ENCODE measurements at regions not wholly inside any gene's neighbourhood (a gene's known extent, or its start where the extent isn't known, plus 50 kb on each side); places are given as distances from the start of the nearest gene placed in this dataset.
"Not testable (repeated sequence)": the region's sequence is repeated elsewhere in the genome, so short reads cannot be mapped to it uniquely, and the experiment has no call there.

DNA sequence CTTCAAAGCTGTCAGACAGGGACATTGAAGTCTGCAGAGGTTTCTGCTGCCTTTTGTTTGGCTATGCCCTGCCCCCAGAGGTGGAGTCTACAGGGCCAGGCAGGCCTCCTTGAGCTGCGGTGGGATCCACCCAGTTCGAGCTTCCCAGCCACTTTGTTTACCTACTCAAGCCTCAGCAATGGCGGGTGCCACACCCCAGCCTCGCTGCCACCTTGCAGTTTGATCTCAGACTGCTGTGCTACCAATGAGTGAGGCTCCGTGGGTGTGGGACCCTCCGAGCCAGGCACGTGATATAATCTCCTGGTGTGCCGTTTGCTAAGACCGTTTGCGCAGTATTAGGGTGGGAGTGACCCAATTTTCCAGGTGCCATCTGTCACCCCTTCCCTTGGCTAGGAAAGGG is 320.1 kb upstream of the STXBP6 start:
- not testable (repeated sequence) for H3K18ac ChIP-seq (ENCODE audit: low read length); H3K9me3 ChIP-seq (ENCODE audit: insufficient read depth, low read depth, low read length); H3K27ac ChIP-seq (ENCODE audit: low read depth, low read length); H3K4ac ChIP-seq (ENCODE audit: low read depth, low read length); H2BK12ac ChIP-seq (ENCODE audit: low read length); H2BK5ac ChIP-seq (ENCODE audit: low read depth, low read length, poor library complexity); H3K79me2 ChIP-seq (ENCODE audit: control insufficient read depth, insufficient read depth, low read length, poor library complexity); H3K36me3 ChIP-seq (ENCODE audit: control insufficient read depth in 1 of 2, insufficient read depth in 2 of 2, low read length in 2 of 2); H3K23ac ChIP-seq (ENCODE audit: low read length); H3K14ac ChIP-seq (ENCODE audit: low read length); DNase-seq; H3K27me3 ChIP-seq (ENCODE audit: insufficient read depth, low read length); H4K8ac ChIP-seq (ENCODE audit: low read depth, low read length); H3K4me2 ChIP-seq (ENCODE audit: low read length); H3K79me1 ChIP-seq (ENCODE audit: low read length); H2BK120ac ChIP-seq (ENCODE audit: insufficient read depth, low read length, poor library complexity); H3K4me3 ChIP-seq (ENCODE audit: low read depth, low read length); H2AK5ac ChIP-seq (ENCODE audit: low read length); H2AFZ ChIP-seq (ENCODE audit: insufficient read depth, low read length, poor library complexity); H4K91ac ChIP-seq (ENCODE audit: low read depth, low read length); H3K4me1 ChIP-seq (ENCODE audit: control insufficient read depth in 1 of 2, insufficient read depth in 2 of 2, low read length in 2 of 2); H3K9ac ChIP-seq (ENCODE audit: low read length); H4K12ac ChIP-seq (ENCODE audit: low read depth, low read length)
- WGBS (ENCODE audit: extremely low coverage, insufficient coverage, insufficient read length), result no CpG with 5 or more reads among the region's 10 CpGs

DNA sequence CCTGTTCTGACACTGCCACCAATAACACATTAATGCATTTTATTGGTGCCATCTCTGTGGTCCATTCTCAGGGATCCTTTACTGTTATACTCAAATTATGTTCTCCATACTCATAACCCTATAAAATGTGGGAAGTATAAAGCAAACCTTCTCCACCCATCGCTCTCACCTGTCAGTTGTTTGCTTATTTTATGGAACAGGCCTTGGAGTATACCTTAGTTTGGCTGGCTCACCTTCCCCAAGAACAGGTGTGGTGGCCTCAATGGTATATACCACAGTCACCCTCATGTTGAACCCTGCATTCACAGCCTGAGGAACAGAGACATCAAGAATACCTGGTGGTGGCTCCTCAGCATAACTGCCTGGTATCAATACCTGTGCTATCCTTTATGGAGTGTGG is 308.4 kb upstream of the STXBP6 start:
- Histone ChIP-seq H2BK12ac (ENCODE audit: low read length) (no peak overlapping the region), H2AFZ (ENCODE audit: insufficient read depth, low read length, poor library complexity) (no peak overlapping the region), H3K36me3 (ENCODE audit: control insufficient read depth in 1 of 2, insufficient read depth in 2 of 2, low read length in 2 of 2) (no peaks in the 10 kb centered on the region), H3K4ac (ENCODE audit: low read depth, low read length) (no peak overlapping the region), H3K4me2 (ENCODE audit: low read length) (no peak overlapping the region), H3K79me2 (ENCODE audit: control insufficient read depth, insufficient read depth, low read length, poor library complexity) (no peaks in the 10 kb centered on the region), H2BK5ac (ENCODE audit: low read depth, low read length, poor library complexity) (no peak overlapping the region), H3K79me1 (ENCODE audit: low read length) (no peaks in the 10 kb centered on the region), H4K91ac (ENCODE audit: low read depth, low read length) (no peak overlapping the region), H3K4me1 (ENCODE audit: control insufficient read depth in 1 of 2, insufficient read depth in 2 of 2, low read length in 2 of 2) (no peaks in the 10 kb centered on the region), H2AK5ac (ENCODE audit: low read length) (no peak overlapping the region), H3K23ac (ENCODE audit: low read length) (no peak overlapping the region), H3K9me3 (ENCODE audit: insufficient read depth, low read depth, low read length) (no peaks in the 10 kb centered on the region), H4K12ac (ENCODE audit: low read depth, low read length) (no peak overlapping the region), H3K27me3 (ENCODE audit: insufficient read depth, low read length) (no peaks in the 10 kb centered on the region), H3K4me3 (ENCODE audit: low read depth, low read length) (no peak overlapping the region), H3K18ac (ENCODE audit: low read length) (no peak overlapping the region), H3K9ac (ENCODE audit: low read length) (no peak overlapping the region), H4K8ac (ENCODE audit: low read depth, low read length) (no peak overlapping the region), H2BK120ac (ENCODE audit: insufficient read depth, low read length, poor library complexity) (no peak overlapping the region), H3K27ac (ENCODE audit: low read depth, low read length) (no peak overlapping the region), H3K14ac (ENCODE audit: low read length) (no peak overlapping the region)
- no CpG with 5 or more reads among the region's 1 CpG for WGBS (ENCODE audit: extremely low coverage, insufficient coverage, insufficient read length)
- no peak for DNase-seq

DNA sequence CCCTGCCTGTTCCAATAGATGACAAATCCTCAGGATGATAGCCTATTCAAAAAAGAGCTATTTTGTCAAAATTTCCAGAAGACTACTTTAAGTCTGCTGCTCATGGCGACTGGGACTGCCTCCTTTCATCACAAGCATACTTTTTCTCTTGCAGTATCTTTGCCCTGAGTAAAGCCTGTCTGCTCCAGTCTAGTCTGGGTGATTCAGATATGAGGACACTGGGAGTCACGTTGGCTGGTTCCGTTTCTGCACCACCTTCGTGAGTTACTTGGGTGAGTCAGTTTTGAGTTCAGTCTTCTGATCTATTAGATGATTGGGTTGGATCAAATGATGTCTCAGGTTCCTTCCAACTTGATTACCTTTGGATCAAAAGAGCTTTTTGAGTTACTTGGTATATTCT is 301.3 kb upstream of the STXBP6 start:
- Histone ChIP-seq H2BK120ac (ENCODE audit: insufficient read depth, low read length, poor library complexity) (no peak overlapping the region), H3K79me1 (ENCODE audit: low read length) (no peaks in the 10 kb centered on the region), H2AK5ac (ENCODE audit: low read length) (no peak overlapping the region), H4K12ac (ENCODE audit: low read depth, low read length) (no peak overlapping the region), H3K4me1 (ENCODE audit: control insufficient read depth in 1 of 2, insufficient read depth in 2 of 2, low read length in 2 of 2) (no peaks in the 10 kb centered on the region), H3K36me3 (ENCODE audit: control insufficient read depth in 1 of 2, insufficient read depth in 2 of 2, low read length in 2 of 2) (no peaks in the 10 kb centered on the region), H3K9me3 (ENCODE audit: insufficient read depth, low read depth, low read length) (no peaks in the 10 kb centered on the region), H2BK5ac (ENCODE audit: low read depth, low read length, poor library complexity) (no peak overlapping the region), H3K27me3 (ENCODE audit: insufficient read depth, low read length) (no peaks in the 10 kb centered on the region), H3K27ac (ENCODE audit: low read depth, low read length) (no peak overlapping the region), H3K4me2 (ENCODE audit: low read length) (no peak overlapping the region), H4K91ac (ENCODE audit: low read depth, low read length) (no peak overlapping the region), H2BK12ac (ENCODE audit: low read length) (no peak overlapping the region), H3K14ac (ENCODE audit: low read length) (no peak overlapping the region), H2AFZ (ENCODE audit: insufficient read depth, low read length, poor library complexity) (no peak overlapping the region), H3K4me3 (ENCODE audit: low read depth, low read length) (no peak overlapping the region), H3K23ac (ENCODE audit: low read length) (no peak overlapping the region), H3K9ac (ENCODE audit: low read length) (no peak overlapping the region), H4K8ac (ENCODE audit: low read depth, low read length) (no peak overlapping the region), H3K4ac (ENCODE audit: low read depth, low read length) (no peak overlapping the region), H3K79me2 (ENCODE audit: control insufficient read depth, insufficient read depth, low read length, poor library complexity) (no peaks in the 10 kb centered on the region), H3K18ac (ENCODE audit: low read length) (no peak overlapping the region)
- DNase-seq, result no peak
- WGBS (ENCODE audit: extremely low coverage, insufficient coverage, insufficient read length), result no CpG with 5 or more reads among the region's 4 CpGs

DNA sequence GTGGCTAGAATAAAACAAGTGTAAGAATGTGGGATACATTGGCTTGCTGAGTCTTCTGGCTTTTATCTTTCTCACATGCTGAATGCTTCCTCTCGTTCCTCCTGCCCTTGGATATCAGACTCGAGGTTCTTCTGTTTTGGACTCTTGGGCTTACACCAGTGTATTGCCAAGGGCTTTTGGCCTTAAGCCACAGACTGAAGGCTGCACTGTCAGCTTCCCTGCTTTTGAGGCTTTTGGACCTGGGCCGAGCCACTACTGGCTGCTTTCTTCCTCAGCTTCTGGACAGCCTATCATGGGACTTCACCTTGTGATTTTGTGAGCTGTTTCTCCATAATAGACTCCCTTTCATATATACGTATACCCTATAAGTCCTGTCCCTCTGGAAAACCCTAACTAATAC is 300.9 kb upstream of the STXBP6 start:
- Histone ChIP-seq H2BK120ac (ENCODE audit: insufficient read depth, low read length, poor library complexity) (no peak overlapping the region), H3K79me2 (ENCODE audit: control insufficient read depth, insufficient read depth, low read length, poor library complexity) (no peaks in the 10 kb centered on the region), H3K36me3 (ENCODE audit: control insufficient read depth in 1 of 2, insufficient read depth in 2 of 2, low read length in 2 of 2) (no peaks in the 10 kb centered on the region), H3K18ac (ENCODE audit: low read length) (no peak overlapping the region), H2AK5ac (ENCODE audit: low read length) (no peak overlapping the region), H4K12ac (ENCODE audit: low read depth, low read length) (no peak overlapping the region), H3K4me3 (ENCODE audit: low read depth, low read length) (no peak overlapping the region), H3K14ac (ENCODE audit: low read length) (no peak overlapping the region), H3K9me3 (ENCODE audit: insufficient read depth, low read depth, low read length) (no peaks in the 10 kb centered on the region), H3K9ac (ENCODE audit: low read length) (no peak overlapping the region), H2AFZ (ENCODE audit: insufficient read depth, low read length, poor library complexity) (no peak overlapping the region), H3K4me1 (ENCODE audit: control insufficient read depth in 1 of 2, insufficient read depth in 2 of 2, low read length in 2 of 2) (no peaks in the 10 kb centered on the region), H3K27ac (ENCODE audit: low read depth, low read length) (no peak overlapping the region), H2BK12ac (ENCODE audit: low read length) (no peak overlapping the region), H2BK5ac (ENCODE audit: low read depth, low read length, poor library complexity) (no peak overlapping the region), H4K91ac (ENCODE audit: low read depth, low read length) (no peak overlapping the region), H3K27me3 (ENCODE audit: insufficient read depth, low read length) (no peaks in the 10 kb centered on the region), H3K79me1 (ENCODE audit: low read length) (no peaks in the 10 kb centered on the region), H4K8ac (ENCODE audit: low read depth, low read length) (no peak overlapping the region), H3K4ac (ENCODE audit: low read depth, low read length) (no peak overlapping the region), H3K23ac (ENCODE audit: low read length) (no peak overlapping the region), H3K4me2 (ENCODE audit: low read length) (no peak overlapping the region)
- WGBS (ENCODE audit: extremely low coverage, insufficient coverage, insufficient read length), result no CpG with 5 or more reads among the region's 4 CpGs
- no peak for DNase-seq
